ENCODE measurements at regions not wholly inside any gene's neighbourhood (a gene's known extent, or its start where the extent isn't known, plus 50 kb on each side); places are given as distances from the start of the nearest gene placed in this dataset.

DNA sequence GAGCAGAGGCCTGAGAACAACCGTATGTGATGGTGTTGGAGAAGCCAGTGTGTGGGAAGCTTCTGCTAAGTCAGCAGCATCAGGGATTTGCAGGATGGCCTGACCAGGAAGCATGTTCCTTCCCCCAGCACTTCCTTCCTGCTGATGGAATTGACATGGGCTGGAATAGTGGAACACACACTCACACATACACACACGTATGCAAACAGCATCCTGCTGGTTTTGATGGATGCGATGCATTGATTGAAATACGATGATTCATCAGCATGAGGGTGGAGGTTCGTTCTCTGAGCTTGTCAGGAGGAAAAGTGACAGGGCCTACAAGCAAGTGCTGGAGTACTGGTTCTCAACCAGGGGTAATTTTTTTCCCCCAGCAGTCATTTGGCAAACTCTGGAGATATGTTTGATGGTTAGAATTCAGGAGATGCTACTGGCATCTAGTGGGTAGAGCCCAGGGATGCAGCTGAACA is 229.1 kb downstream of the NFATC2 start:
- no peak overlapping the region for H3K4me3 ChIP-seq (ENCODE audit: low read length)
- TF ChIP-seq, protein P1, sequence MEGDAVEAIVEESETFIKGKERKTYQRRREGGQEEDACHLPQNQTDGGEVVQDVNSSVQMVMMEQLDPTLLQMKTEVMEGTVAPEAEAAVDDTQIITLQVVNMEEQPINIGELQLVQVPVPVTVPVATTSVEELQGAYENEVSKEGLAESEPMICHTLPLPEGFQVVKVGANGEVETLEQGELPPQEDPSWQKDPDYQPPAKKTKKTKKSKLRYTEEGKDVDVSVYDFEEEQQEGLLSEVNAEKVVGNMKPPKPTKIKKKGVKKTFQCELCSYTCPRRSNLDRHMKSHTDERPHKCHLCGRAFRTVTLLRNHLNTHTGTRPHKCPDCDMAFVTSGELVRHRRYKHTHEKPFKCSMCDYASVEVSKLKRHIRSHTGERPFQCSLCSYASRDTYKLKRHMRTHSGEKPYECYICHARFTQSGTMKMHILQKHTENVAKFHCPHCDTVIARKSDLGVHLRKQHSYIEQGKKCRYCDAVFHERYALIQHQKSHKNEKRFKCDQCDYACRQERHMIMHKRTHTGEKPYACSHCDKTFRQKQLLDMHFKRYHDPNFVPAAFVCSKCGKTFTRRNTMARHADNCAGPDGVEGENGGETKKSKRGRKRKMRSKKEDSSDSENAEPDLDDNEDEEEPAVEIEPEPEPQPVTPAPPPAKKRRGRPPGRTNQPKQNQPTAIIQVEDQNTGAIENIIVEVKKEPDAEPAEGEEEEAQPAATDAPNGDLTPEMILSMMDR (IDR thresholded peaks at IDR 0.05; ENCODE audit: insufficient read depth, low read depth, low read length, missing control alignments), result no peak
- peak; percentile 28 for DNase-seq (ENCODE audit: low read depth)

DNA sequence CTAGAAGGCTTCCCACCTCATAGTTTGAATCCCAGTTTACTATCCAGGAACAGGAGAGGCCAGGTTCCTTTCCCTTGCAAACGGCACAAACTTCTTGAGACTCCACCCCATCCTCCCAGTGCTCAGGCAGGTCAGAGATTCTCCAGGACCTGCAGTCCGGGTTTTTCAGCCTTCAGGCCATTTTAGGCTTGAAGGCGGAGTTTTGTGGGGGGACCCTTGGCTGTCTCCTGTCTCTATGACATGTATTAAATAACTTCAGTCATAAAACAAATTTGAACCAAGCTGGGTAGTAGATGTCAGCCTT is 230.1 kb downstream of the NFATC2 start:
- no peak overlapping the region for H3K4me3 ChIP-seq (ENCODE audit: low read length)
- DNase-seq (ENCODE audit: low read depth), result no peak
- TF ChIP-seq, protein P1 (IDR thresholded peaks at IDR 0.05; ENCODE audit: insufficient read depth, low read depth, low read length, missing control alignments), result no peak

DNA sequence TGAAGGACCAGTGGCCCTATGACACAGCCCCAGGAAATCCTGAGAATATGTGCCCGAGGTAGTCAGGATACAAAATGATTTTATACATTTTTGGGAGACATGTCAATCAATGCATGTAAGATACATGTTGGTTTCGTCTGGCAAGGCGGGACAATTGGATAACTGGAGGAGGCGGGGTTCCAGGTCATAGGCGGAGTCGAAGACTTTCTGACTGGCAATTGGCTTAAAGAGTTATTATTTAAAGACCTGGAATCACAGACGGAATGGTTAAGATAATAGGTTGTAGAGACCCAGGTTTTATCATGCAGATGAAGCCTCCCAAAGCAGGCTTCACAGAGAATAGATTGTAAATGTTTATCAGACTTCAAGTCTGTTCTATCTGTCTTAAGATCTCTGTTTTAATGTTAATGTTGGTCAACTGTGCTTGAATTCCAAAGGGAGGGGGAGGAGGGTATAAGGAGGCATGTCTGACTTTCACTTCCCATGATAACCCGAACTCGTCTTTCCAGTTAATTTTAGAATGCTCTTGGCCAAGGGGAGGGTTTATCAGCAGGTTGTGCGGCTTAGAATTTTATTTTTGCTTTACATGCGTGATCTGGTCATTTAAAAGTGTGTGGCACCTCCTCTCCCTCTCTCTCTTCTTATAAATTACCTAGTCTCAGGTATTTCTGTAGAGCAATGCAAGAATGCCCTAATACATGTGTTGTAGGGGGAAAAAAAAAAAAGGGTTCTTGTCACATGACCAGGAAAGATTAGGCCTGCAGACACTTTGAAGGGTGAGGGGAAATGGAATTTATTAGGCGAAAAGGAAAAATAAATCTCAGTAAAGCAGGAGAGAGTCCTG is 230.7 kb downstream of the NFATC2 start:
- peak; percentile 72 for DNase-seq (ENCODE audit: low read depth)
- TF ChIP-seq, protein P1 (IDR thresholded peaks at IDR 0.05; ENCODE audit: insufficient read depth, low read depth, low read length, missing control alignments), result no peak
- no peak overlapping the region for H3K4me3 ChIP-seq (ENCODE audit: low read length)

DNA sequence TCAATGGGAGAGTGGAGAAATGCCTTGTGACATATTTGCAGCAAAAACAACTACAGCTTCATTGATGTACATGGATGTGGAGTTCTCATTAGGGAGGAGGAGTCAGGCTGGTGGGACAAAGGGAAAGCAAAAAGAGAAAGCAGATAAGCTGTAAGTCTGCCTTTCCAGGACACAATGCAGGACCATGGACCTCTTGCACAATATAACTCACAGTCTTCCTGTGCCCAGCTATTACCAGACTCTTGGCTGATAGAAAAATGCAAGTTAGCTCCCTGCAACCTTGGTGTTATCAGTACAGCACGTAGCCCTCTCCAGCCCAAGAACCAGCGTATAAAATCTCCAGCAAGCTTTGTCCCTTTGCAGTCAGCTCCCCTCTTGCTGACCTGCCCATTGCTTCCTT is 232.3 kb downstream of the NFATC2 start:
- no peak for DNase-seq (ENCODE audit: low read depth)
- TF ChIP-seq, protein P1 (IDR thresholded peaks at IDR 0.05; ENCODE audit: insufficient read depth, low read depth, low read length, missing control alignments), result no peak
- no peak overlapping the region for H3K4me3 ChIP-seq (ENCODE audit: low read length)

DNA sequence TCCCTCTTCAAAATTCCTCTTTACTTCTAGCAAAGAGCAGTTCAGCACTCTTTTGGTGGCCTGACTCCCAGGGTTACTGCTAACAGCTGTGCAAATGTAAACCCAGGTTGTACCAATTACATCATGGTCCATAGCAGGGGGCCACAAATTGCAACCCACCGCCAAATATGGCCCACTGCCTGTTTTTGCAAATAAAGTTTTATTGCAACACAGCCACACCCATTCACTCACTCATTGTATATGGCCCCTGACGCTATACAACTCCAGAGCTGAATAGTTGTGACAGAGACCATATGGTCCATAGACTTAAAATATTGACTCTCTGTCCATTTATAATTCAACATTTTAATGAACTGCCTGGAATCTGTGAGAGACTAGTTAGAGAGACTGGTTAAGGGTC is 233.4 kb downstream of the NFATC2 start:
- TF ChIP-seq, protein P1 (IDR thresholded peaks at IDR 0.05; ENCODE audit: insufficient read depth, low read depth, low read length, missing control alignments), result no peak
- H3K4me3 ChIP-seq (ENCODE audit: low read length), result no peak overlapping the region
- DNase-seq (ENCODE audit: low read depth), result no peak

DNA sequence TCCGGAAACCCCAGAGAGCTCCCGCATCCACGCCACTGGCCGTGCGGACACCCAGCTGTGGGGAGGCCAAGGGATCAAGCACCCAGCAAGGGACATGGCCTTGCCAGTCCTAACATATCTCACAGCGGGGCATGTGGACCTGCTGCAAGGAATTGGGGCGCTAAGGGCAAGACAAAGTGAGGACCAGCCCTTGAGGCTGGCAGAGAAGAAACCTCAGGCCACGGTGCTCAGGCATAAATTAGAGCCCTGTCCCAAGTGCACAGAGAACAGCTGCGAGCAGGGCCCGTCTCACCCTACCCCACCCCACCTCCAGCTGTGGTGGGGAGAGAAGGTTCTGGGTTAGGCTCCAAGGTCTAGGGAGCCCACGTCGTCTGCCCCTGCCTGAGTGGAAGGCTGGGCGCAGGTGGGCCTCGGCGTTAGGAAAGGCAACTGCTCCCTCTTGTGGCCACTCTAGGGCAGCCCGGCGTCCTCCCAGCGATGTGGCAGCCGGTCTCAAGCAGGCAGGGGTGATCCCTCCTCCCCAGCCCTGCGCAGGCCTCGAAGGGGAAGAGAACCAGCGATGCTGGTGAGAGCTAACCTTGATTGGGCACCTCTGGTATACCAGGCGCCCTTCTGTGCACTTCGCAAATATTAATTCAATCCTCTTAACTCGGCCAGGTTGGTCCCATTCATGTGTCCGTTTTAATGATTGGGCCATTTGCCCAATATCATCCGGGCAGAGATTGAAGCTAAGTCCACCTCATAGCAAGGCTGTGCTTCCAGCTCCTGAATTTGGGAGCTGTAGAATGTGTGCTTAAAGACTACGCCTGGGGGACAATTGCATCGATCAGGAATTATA is 235.8 kb downstream of the NFATC2 start:
- no peak overlapping the region for H3K4me3 ChIP-seq (ENCODE audit: low read length)
- DNase-seq (ENCODE audit: low read depth), result peak; percentile 69
- TF ChIP-seq, protein P1 (IDR thresholded peaks at IDR 0.05; ENCODE audit: insufficient read depth, low read depth, low read length, missing control alignments), result peak; percentile 87

Measured in epithelial cell of esophagus (primary cell).